ENCODE measurements at regions not wholly inside any gene's neighbourhood (a gene's known extent, or its start where the extent isn't known, plus 50 kb on each side); places are given as distances from the start of the nearest gene placed in this dataset.

- Histone ChIP-seq H3K9me3 (ENCODE audit: insufficient read depth in 2 of 2, low read depth in 1 of 2, low read length in 1 of 2) (peaks cover 2 to 5% of the 10 kb centered on the region in 2 experiments; a peak in 1 of 4 replicates), H2AFZ (ENCODE audit: low read length) (no peak overlapping the region), H4K91ac (replicated peaks; ENCODE audit: insufficient read length, low read length) (peak overlapping the region; percentile 96), H2BK20ac (ENCODE audit: low read length) (peak overlapping the region; percentile 94), H3K23ac (ENCODE audit: insufficient read length) (no peak overlapping the region), H3K79me1 (ENCODE audit: low read depth, low read length) (no peaks in the 10 kb centered on the region), H3K27me3 (replicated peaks in 1 of 4; ENCODE audit: control insufficient read depth in 3 of 4, extremely low read depth in 1 of 4, insufficient read depth in 3 of 4, low read length in 3 of 4) (no peaks in the 10 kb centered on the region), H3K23me2 (ENCODE audit: low read depth, low read length) (peaks cover 5% of the 10 kb centered on the region), H3K14ac (ENCODE audit: insufficient read length) (no peak overlapping the region), H2BK15ac (ENCODE audit: low read length) (peak overlapping the region; percentile 10; the same call in 1 of the 2 replicates), H2AK5ac (ENCODE audit: low read depth, low read length) (peak overlapping the region; percentile 99), H3K4ac (replicated peaks; ENCODE audit: insufficient read length, low read depth, low read length) (peak overlapping the region; percentile 98), H2BK12ac (ENCODE audit: low read depth, low read length) (peak overlapping the region; percentile 96), H2BK5ac (ENCODE audit: low read depth, low read length) (peak overlapping the region; percentile 98), H3K18ac (ENCODE audit: extremely low read depth, low read length) (peak overlapping the region; percentile 99), H3K4me1 (replicated peaks in 1 of 4; ENCODE audit: control insufficient read depth in 3 of 4, insufficient read depth in 4 of 4, low read length in 3 of 4) (peaks cover 11 to 38% (median 31%) of the 10 kb centered on the region in 4 experiments), H4K8ac (ENCODE audit: extremely low read depth, insufficient read depth, low read length) (peak overlapping the region; percentile 72; the same call in 1 of the 2 replicates), H3K4me2 (ENCODE audit: insufficient read depth in 1 of 2, low read depth in 2 of 2, low read length in 2 of 2) (peak overlapping the region; percentile 53 to 61), H3K27ac (ENCODE audit: low read depth, low read length) (peak overlapping the region; percentile 80), H2BK120ac (replicated peaks; ENCODE audit: low read depth, low read length) (peak overlapping the region; percentile 95), H4K5ac (ENCODE audit: insufficient read length, low read depth, low read length) (peak overlapping the region; percentile 70), H3K4me3 (ENCODE audit: extremely low read depth in 1 of 4, insufficient read depth in 2 of 4, low read depth in 3 of 4, low read length in 4 of 4) (peak overlapping the region in 2 of 4 experiments; percentile 8 to 23; a peak in 2 of 8 replicates), H3K36me3 (ENCODE audit: control insufficient read depth in 2 of 4, insufficient read depth in 4 of 4, low read length in 3 of 4) (no peaks in the 10 kb centered on the region), H4K20me1 (replicated peaks in 1 of 2; ENCODE audit: control insufficient read depth in 1 of 2, insufficient read depth in 2 of 2, low read length in 2 of 2) (no peaks in the 10 kb centered on the region), H3K56ac (replicated peaks; ENCODE audit: insufficient read length, low read depth, low read length) (peak overlapping the region; percentile 72), H3K9ac (replicated peaks in 1 of 4; ENCODE audit: extremely low read depth in 1 of 4, low read depth in 3 of 4, low read length in 3 of 4) (peak overlapping the region in 3 of 4 experiments; percentile 1 to 54 (median 32); a peak in 4 of 7 replicates), H3K79me2 (ENCODE audit: control insufficient read depth in 1 of 2, insufficient read depth in 2 of 2, low read length in 2 of 2) (no peaks in the 10 kb centered on the region)
- FAIRE-seq, result no peak
- peak in 1 of 2 experiments; percentile 72 for DNase-seq (ENCODE audit: low read depth in 1 of 2, low spot score in 2 of 2)
- POLR2A ChIA-PET (ENCODE audit: partially characterized antibody), result interaction anchor here (0.9 to 11.2 kb wide), 12 partner anchors 7 to 93 kb away, joined by 3 to 145 read pairs (median 8); partner anchors contain the start of genes HAPLN3 and MFGE8
- CTCF ChIA-PET (ENCODE audit: partially characterized antibody), result interaction anchor here (0.7 to 3.5 kb wide), 9 partner anchors 9 to 91 kb away, joined by 3 to 13 read pairs (median 5); no protein-coding TSS in a partner anchor
- WGBS, 2 experiments (ENCODE audit: extremely low coverage in 1 of 2, insufficient coverage in 1 of 2, insufficient read length in 1 of 2, insufficient replicate concordance in 2 of 2, low coverage in 1 of 2, low lambda C conversion rate in 2 of 2, missing lambda C conversion rate in 1 of 2), result 33% methylated on average over 8 of the region's 8 CpGs; no CpG with 5 or more reads in 1 of the 2 experiments
- TF ChIP-seq CREB1 (IDR thresholded peaks at IDR 0.05) (no peak), EGR1 (IDR thresholded peaks at IDR 0.05; ENCODE audit: borderline replicate concordance, low read depth, low read length) (no peak), FOSL1 (IDR thresholded peaks at IDR 0.05; ENCODE audit: insufficient read depth, low read depth, low read length) (no peak), BRCA1 (IDR thresholded peaks at IDR 0.05; ENCODE audit: low read depth, low read length) (no peak), RNF2 (IDR thresholded peaks at IDR 0.05; ENCODE audit: borderline replicate concordance, low read depth, low read length, missing control alignments, poor library complexity, severe bottlenecking) (no peak), SP1 (IDR thresholded peaks at IDR 0.05; ENCODE audit: low read depth, low read length) (peak; percentile 79), RFX5 (IDR thresholded peaks at IDR 0.05; ENCODE audit: borderline replicate concordance, low read depth, low read length) (no peak), CTBP2 (IDR thresholded peaks at IDR 0.05; ENCODE audit: borderline replicate concordance, insufficient read depth, insufficient read length, low read length) (peak; percentile 84), RAD21 (IDR thresholded peaks at IDR 0.05 in 1 of 2, conservative IDR thresholded peaks at IDR 0.05 in 1 of 2; ENCODE audit: low read depth in 2 of 2, low read length in 2 of 2) (no peak), ZNF274 (IDR thresholded peaks at IDR 0.05; ENCODE audit: borderline replicate concordance, extremely low read depth, low read length) (no peak), KDM1A (IDR thresholded peaks at IDR 0.05; ENCODE audit: borderline replicate concordance, low read length) (peak; percentile 27; the same call in 1 of the 2 replicates)
Measured at GRCh38 chr15:88987934-88988671, 74.9 kb upstream of the MFGE8 start.

All from H1 (cell line).